Dendritic cell treated with granulocyte-macrophage colony-stimulating factor and Interleukin-4, amounts not matched to agents 40 ng/mL and 50 ng/mL, for 4 days (primary cell): ENCODE measurements at regions not wholly inside any gene's neighbourhood (a gene's known extent, or its start where the extent isn't known, plus 50 kb on each side); places are given as distances from the start of the nearest gene placed in this dataset.
"Not testable (repeated sequence)": the region's sequence is repeated elsewhere in the genome, so short reads cannot be mapped to it uniquely, and the experiment has no call there.

Experiments
- H3K27ac Mint-ChIP-seq: one replicate; pipeline ENCODE4 v1.8.0; 2022; ENCODE audit warnings: mild to moderate bottlenecking, mixed read lengths
- H3K27me3 Mint-ChIP-seq: one replicate; pipeline ENCODE4 v1.8.0; 2022; ENCODE audit warnings: mild to moderate bottlenecking, mixed read lengths
- H3K36me3 Mint-ChIP-seq: one replicate; pipeline ENCODE4 v1.8.0; 2022; ENCODE audit warnings: low read depth, mixed read lengths
- H3K4me1 Mint-ChIP-seq: one replicate; pipeline ENCODE4 v1.8.0; 2022; ENCODE audit warnings: low read depth, mixed read lengths
- H3K4me3 Mint-ChIP-seq: one replicate; pipeline ENCODE4 v1.8.0; 2022; ENCODE audit warnings: mild to moderate bottlenecking, moderate library complexity, mixed read lengths
- H3K9me3 Mint-ChIP-seq: one replicate; pipeline ENCODE4 v1.8.0; 2022; ENCODE audit warnings: mixed read lengths
- intact Hi-C: fragments of 100-400 bp; cut with micrococcal nuclease; formaldehyde crosslinking; loops from one replicate; pipeline ENCODE4 v1.15.0; 2022

DNA sequence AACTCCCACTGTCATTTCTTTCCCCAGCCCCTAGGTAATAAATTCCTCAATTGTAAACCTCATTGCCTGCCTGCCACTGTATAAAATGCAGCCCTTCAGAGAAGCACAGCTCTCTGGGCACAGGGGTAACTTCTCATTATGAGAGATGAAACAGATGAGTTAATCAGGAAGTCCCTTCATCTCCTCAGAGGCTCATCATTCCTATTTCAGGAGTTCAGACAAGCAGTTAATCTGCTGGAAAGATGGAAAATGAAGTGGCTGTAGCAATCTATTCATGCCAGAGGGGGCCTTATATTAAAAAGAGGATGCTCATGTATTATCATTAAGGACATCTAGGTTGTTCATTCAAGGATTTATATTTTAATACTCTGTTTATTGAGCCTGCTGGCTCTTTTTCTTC, 519.5 kb upstream of the LMCD1 start:
- Mint-ChIP-seq H3K4me3 (no peak overlapping the region), H3K36me3 (no peaks in the 10 kb centered on the region), H3K27ac (no peak overlapping the region), H3K4me1 (no peaks in the 10 kb centered on the region), H3K27me3 (no peaks in the 10 kb centered on the region), H3K9me3 (peaks cover 8% of the 10 kb centered on the region)
- intact Hi-C loops: no loop called here

DNA sequence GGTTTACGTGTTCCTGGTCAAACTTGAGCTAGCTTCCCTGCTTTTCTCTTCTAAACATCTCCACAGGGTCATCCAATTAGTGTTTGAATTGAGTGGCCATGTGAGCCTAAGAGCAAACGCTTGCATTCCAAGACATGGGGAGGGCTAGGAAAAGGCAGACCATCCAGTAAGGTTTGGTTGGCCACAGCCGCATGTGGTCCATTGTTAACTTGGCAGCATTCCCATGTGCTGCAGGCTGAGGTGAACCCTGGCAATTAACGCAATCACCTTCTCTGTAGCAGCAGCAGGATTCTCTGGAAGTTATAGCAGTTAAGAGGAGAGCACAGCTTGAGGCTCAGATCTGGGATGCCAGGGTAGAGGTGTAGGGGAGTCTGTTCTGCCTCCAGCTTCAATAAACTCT, 502.2 kb upstream of the LMCD1 start:
- H3K9me3 Mint-ChIP-seq: peaks cover 26% of the 10 kb centered on the region
- intact Hi-C loops: no loop called here
- no peak overlapping the region for H3K4me3 Mint-ChIP-seq
- no peaks in the 10 kb centered on the region for H3K27me3 Mint-ChIP-seq
- no peak overlapping the region for H3K27ac Mint-ChIP-seq
- no peaks in the 10 kb centered on the region for H3K36me3 Mint-ChIP-seq
- no peaks in the 10 kb centered on the region for H3K4me1 Mint-ChIP-seq

DNA sequence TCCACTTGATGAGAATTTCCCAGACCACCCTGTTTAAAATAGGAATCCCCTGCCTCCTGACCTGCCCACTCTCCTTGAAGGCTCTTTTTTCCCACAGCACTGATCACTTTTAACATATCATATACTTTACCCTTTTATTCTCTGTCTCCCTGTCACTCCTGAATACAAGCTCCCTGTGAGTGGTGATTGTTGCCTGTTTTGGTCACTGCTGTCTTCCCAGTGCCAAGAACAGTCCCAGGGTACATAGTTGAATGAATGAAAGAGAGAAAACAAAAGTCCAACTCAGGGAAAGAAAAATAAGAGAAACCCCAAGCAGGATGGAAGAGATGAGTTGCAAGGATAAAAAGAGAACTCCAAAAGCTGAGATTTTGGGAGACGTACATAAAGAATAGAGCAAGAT, 500.3 kb upstream of the LMCD1 start:
- Mint-ChIP-seq H3K27ac (no peak overlapping the region), H3K36me3 (no peaks in the 10 kb centered on the region), H3K9me3 (peaks cover 26% of the 10 kb centered on the region), H3K27me3 (no peaks in the 10 kb centered on the region), H3K4me3 (no peak overlapping the region), H3K4me1 (no peaks in the 10 kb centered on the region)
- intact Hi-C loops: no loop called here

DNA sequence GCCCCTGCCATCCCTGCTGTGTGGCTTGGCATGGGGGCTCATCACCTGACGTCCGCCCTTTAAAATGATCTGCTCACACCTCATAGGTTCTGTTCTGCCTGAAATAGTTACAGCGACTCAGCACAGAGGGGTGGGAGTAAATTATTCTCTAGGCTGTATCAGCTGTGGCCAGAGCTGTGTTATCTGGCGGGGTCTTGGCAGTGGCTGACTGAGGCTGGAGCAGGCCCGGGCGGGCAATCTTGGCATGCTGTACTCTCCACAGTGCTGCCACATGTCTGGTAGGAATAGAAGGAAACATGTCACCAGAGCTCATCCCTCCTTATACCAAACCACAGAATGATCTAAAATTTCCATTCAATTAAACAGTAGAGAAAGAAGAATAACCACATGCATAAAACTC, 499.9 kb upstream of the LMCD1 start:
- no peaks in the 10 kb centered on the region for H3K36me3 Mint-ChIP-seq
- H3K27me3 Mint-ChIP-seq: no peaks in the 10 kb centered on the region
- peaks cover 26% of the 10 kb centered on the region for H3K9me3 Mint-ChIP-seq
- intact Hi-C loops: no loop called here
- H3K4me1 Mint-ChIP-seq: no peaks in the 10 kb centered on the region
- H3K4me3 Mint-ChIP-seq: no peak overlapping the region
- no peak overlapping the region for H3K27ac Mint-ChIP-seq

DNA sequence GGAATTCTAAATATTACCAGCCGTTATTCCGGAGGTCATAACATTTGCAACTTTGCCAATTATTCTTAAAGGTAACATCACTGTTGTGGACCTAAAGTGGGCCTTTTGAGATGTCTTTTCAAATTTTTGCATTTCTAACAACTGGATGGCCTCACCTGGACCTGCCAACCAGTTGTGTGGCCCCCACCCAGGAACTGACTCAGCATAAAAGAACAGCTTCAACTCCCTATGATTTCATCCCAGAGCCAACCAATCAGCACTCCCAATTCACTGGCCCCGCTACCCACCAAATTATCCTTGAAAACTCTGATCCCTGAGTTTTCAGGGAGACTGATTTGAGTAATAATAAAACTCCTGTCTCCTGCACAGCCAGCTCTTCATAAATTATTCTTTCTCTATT, 489.7 kb upstream of the LMCD1 start:
- H3K4me1 Mint-ChIP-seq: no peaks in the 10 kb centered on the region
- H3K9me3 Mint-ChIP-seq: peaks cover 33% of the 10 kb centered on the region
- intact Hi-C loops: no loop called here
- H3K27me3 Mint-ChIP-seq: no peaks in the 10 kb centered on the region
- no peak overlapping the region for H3K4me3 Mint-ChIP-seq
- H3K27ac Mint-ChIP-seq: no peak overlapping the region
- H3K36me3 Mint-ChIP-seq: no peaks in the 10 kb centered on the region

DNA sequence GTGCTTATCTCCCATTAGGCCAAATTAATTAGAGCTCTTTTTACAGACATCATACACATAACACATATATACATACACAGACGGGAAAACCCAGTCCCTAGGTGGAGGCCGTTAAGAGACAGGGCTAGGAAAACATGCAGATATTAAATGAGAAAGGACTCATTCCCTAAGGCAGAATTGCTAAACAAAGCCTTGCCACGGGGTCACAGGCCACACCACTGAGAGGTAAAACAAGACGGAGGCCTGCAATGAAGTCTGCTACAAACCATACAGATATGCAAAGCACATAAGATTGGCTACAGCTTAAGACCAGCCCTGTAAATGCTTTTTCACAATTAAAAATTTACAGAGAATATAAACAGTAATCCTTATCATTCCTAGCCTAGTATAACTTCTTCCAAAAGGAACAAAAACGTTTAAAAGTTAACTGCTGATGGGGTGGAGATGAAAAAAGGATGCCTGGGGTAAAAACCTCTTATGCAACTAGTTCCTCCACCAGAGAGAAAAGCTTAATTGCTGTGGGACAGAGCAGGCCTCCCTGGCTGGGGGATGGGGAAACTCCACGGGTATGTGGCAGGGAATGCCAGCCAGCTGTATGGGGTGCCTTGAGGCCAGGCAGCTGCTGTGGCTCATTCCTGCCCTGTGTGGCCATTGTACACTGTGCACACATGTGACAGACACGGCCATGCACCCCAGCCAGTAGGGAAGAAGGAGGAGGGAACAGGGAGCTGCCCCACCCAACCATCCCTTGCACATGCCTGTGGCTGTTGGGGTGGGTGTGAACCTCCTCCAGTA, 481.4 kb upstream of the LMCD1 start:
- Mint-ChIP-seq H3K4me1 (no peaks in the 10 kb centered on the region), H3K9me3 (peaks cover 38% of the 10 kb centered on the region), H3K27me3 (no peaks in the 10 kb centered on the region), H3K27ac (no peak overlapping the region), H3K36me3 (no peaks in the 10 kb centered on the region), H3K4me3 (no peak overlapping the region)
- intact Hi-C loops: no loop called here

DNA sequence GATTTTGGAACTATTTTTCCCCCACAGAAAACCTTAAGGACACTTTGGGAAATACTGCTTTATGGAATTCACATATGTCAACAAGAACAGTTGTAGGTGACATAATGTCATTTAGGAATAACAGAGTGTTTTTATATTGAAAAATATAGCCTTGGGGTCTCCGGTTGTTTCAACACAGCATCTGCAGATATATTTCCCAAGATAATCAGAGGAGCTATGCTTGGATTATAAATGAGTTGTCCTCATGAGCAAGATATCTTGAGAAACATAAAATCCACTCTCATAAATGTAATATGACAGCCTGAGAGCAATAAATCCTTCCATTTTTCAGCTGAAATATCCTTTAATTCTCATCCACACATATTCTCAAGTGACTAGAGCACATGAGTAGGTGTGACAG, 473.7 kb upstream of the LMCD1 start:
- Mint-ChIP-seq H3K36me3 (no peaks in the 10 kb centered on the region), H3K9me3 (peaks cover 18% of the 10 kb centered on the region), H3K27ac (no peak overlapping the region), H3K4me3 (no peak overlapping the region), H3K27me3 (no peaks in the 10 kb centered on the region), H3K4me1 (no peaks in the 10 kb centered on the region)
- intact Hi-C loops: no loop called here

DNA sequence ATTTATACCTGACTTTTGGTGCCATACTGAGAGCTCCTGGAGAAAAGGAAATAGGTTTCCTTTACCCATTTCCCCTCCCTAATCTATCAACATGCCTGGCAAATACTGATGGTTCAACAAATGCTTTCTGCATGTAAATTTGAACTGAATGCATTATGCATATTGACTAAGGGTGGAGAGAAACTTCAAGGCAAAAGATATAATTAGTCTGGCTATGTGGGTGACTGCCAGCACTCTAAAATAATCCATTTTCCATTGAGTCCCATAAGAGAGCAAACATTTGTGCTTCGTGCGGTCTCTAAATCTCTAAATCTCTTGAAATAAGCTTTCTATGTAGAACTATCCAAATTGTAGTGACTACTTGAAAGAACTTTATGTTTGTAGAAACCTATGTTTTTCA, 451.3 kb upstream of the LMCD1 start:
- intact Hi-C loops: no loop called here
- H3K9me3 Mint-ChIP-seq: no peaks in the 10 kb centered on the region
- no peaks in the 10 kb centered on the region for H3K36me3 Mint-ChIP-seq
- no peaks in the 10 kb centered on the region for H3K27me3 Mint-ChIP-seq
- no peaks in the 10 kb centered on the region for H3K4me1 Mint-ChIP-seq
- no peak overlapping the region for H3K27ac Mint-ChIP-seq
- H3K4me3 Mint-ChIP-seq: no peak overlapping the region

DNA sequence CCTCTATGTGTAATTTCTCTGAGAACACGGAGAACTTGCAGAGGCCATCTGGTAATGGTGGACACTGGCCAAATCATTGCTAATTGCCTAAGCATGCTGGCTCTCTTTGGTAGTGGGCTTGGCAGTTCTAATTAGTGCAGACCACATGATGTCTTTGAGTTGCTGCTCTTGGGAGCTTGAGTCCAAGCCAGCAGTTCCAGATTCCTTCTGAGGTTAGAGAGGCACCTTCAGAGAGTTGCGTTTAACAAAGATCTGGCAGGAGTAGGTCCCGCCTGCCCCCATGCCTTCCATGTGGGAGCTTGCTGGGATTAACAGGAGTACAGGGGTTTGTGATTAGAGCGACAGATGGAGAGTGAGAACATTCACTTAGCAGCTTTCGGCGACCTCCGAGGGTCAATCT, 449.0 kb upstream of the LMCD1 start:
- no peak overlapping the region for H3K27ac Mint-ChIP-seq
- no peaks in the 10 kb centered on the region for H3K36me3 Mint-ChIP-seq
- H3K27me3 Mint-ChIP-seq: no peaks in the 10 kb centered on the region
- intact Hi-C loops: no loop called here
- no peaks in the 10 kb centered on the region for H3K9me3 Mint-ChIP-seq
- no peaks in the 10 kb centered on the region for H3K4me1 Mint-ChIP-seq
- H3K4me3 Mint-ChIP-seq: no peak overlapping the region

DNA sequence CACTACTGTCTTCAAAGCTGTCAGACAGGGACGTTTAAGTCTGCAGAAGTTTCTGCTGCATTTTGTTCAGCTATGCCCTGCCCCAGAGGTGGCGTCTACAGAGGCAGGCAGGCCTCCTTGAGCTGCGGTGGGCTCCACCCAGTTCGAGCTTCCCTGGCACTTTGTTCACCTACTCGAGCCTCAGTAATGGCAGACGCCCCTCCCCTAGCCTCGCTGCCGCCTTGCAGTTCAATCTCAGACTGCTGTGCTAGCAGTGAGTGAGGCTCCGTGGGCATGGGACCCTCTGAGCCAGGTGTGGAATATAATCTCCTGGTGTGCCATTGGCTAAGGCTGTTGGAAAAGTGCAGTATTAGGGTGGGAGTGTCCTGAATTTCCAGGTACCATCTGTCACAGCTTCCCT, 433.5 kb upstream of the LMCD1 start:
- H3K9me3 Mint-ChIP-seq: peaks cover 12% of the 10 kb centered on the region
- H3K27ac Mint-ChIP-seq, H3K36me3 Mint-ChIP-seq, H3K4me3 Mint-ChIP-seq, H3K27me3 Mint-ChIP-seq, intact Hi-C loops, H3K4me1 Mint-ChIP-seq: not testable (repeated sequence)

DNA sequence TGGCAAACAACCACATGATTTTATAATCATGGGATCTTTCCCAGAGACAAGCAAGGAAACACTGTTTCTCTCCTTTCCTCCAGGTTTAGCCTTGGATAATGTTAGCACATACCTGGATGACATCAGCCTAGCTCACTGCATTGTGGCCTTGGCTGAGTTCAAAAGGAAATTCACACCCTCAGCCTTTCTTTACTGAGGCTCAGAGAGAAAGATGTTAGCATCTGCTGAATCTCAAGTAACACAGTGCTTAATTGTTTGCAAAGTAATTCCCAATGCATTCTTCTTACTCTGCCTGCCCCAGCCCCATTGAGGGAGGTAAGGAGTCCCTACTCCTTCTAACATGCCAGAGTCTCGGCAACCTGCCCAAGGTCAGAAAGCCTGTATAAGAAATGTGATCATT, 432.2 kb upstream of the LMCD1 start:
- Mint-ChIP-seq H3K9me3 (peaks cover 12% of the 10 kb centered on the region), H3K4me3 (no peak overlapping the region), H3K27ac (no peak overlapping the region), H3K27me3 (no peaks in the 10 kb centered on the region), H3K36me3 (no peaks in the 10 kb centered on the region), H3K4me1 (no peaks in the 10 kb centered on the region)
- intact Hi-C loops: no loop called here

DNA sequence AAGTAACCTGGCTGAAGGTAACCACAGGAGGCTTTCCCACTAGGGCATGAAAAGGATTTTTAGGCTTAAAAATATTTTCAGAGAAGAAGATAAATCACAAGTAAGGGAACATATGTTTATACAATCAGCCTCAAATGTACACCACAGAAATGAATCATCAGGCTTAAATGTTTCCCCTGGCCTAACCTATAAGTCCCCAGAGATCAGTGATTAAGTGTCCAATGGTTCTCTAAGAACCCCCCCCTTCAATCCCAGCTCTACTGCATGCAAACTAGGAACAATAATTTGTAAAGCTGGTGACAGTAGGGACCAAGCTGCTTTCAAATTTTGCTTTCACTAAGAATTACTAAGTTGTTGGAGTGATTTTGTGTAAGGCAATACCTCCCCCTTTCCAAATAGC, 431.6 kb upstream of the LMCD1 start:
- Mint-ChIP-seq H3K27me3 (no peaks in the 10 kb centered on the region), H3K27ac (no peak overlapping the region), H3K9me3 (peaks cover 12% of the 10 kb centered on the region), H3K4me1 (no peaks in the 10 kb centered on the region), H3K4me3 (no peak overlapping the region), H3K36me3 (no peaks in the 10 kb centered on the region)
- intact Hi-C loops: no loop called here

DNA sequence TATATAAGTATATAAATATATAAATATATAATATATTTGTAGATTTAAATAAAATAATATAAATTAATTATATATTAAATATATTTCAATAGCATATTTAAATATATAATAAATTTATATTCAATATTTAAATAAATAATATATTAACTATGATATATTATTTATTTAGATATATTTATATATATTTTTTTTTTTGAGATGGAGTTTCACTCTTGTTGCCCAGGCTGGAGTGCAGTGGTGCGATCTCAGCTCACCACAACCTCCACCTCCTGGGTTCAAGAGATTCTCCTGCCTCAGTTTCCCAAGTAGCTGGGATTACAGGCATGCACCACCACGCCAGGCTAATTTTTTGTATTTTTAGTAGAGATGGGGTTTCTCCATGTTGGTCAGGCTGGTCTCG, 426.9 kb upstream of the LMCD1 start:
- intact Hi-C loops, H3K27ac Mint-ChIP-seq, H3K4me1 Mint-ChIP-seq, H3K4me3 Mint-ChIP-seq, H3K36me3 Mint-ChIP-seq, H3K9me3 Mint-ChIP-seq, H3K27me3 Mint-ChIP-seq: not testable (repeated sequence)

DNA sequence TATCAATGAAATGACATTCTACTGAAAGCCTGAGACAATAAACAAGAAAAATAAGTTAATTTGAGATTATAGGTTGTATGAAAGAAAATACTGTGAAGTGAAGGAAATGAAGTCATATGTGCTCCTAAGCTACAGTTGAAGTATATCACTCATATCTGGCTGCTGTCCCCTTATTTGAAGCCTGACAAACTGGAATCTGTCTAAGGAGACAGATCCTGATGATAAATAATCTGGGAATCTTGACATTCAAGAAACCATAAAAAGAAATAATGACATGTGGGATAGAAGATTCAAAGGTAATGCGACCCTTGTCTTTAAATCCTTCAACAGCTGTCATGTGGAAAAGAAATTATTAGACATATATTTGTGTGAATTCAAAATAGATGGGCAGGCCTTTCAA, 424.5 kb upstream of the LMCD1 start:
- intact Hi-C loops: no loop called here
- H3K4me1 Mint-ChIP-seq: no peaks in the 10 kb centered on the region
- H3K4me3 Mint-ChIP-seq: no peak overlapping the region
- H3K9me3 Mint-ChIP-seq: peaks cover 8% of the 10 kb centered on the region
- H3K27ac Mint-ChIP-seq: no peak overlapping the region
- no peaks in the 10 kb centered on the region for H3K27me3 Mint-ChIP-seq
- H3K36me3 Mint-ChIP-seq: no peaks in the 10 kb centered on the region

DNA sequence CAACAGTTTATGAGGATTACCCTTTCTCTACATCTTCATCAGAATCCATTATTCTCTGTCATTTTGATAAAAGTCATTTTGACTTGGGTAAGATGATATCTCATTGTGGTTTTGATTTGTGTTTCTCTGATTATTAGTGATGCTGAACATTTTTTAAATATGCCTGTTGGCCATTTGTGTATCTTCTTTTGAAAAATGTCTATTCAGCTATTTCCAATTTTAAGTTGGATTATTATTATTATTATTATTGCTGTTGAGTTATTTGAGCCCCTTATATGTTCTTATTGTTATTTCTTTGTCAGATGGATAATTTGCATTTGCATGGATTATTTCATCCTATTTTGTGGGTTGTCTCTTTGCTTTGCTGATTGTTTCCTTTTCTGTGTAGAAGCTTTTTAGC, 421.2 kb upstream of the LMCD1 start:
- H3K36me3 Mint-ChIP-seq: no peaks in the 10 kb centered on the region
- peaks cover 8% of the 10 kb centered on the region for H3K9me3 Mint-ChIP-seq
- intact Hi-C loops: no loop called here
- no peak overlapping the region for H3K27ac Mint-ChIP-seq
- H3K4me1 Mint-ChIP-seq: no peaks in the 10 kb centered on the region
- no peak overlapping the region for H3K4me3 Mint-ChIP-seq
- no peaks in the 10 kb centered on the region for H3K27me3 Mint-ChIP-seq
